LNCAP (cell line): ENCODE measurements at regions not wholly inside any gene's neighbourhood (a gene's known extent, or its start where the extent isn't known, plus 50 kb on each side); places are given as distances from the start of the nearest gene placed in this dataset.

Experiments used
- CTCF ChIP-seq: fragments of 450-650 bp; IDR thresholded peaks from 2 replicates; pipeline ENCODE4 v1.5.1; 2017; ENCODE audit warnings: mild to moderate bottlenecking

GRCh38 chr14:85332401-85332800 is 197.5 kb upstream of the FLRT2 start:
- TF ChIP-seq CTCF, result no peak

GRCh38 chr14:85333313-85333712 is 196.6 kb upstream of the FLRT2 start:
- TF ChIP-seq CTCF, result no peak

GRCh38 chr14:85333841-85334240 is 196.1 kb upstream of the FLRT2 start:
- TF ChIP-seq CTCF, result no peak

GRCh38 chr14:85334316-85334715 is 195.6 kb upstream of the FLRT2 start:
- TF ChIP-seq CTCF, result no peak

GRCh38 chr14:85336257-85336656 is 193.7 kb upstream of the FLRT2 start:
- no peak for TF ChIP-seq CTCF

GRCh38 chr14:85336817-85337216 is 193.1 kb upstream of the FLRT2 start:
- TF ChIP-seq CTCF, result no peak

- no peak for TF ChIP-seq CTCF
Measured at GRCh38 chr14:85338895-85339294, 191.0 kb upstream of the FLRT2 start.

GRCh38 chr14:85342858-85343607 is 186.9 kb upstream of the FLRT2 start:
- TF ChIP-seq CTCF, result no peak
